ENCODE measurements at regions not wholly inside any gene's neighbourhood (a gene's known extent, or its start where the extent isn't known, plus 50 kb on each side); places are given as distances from the start of the nearest gene placed in this dataset.

GRCh38 chr20:24406251-24406650 lies 63.2 kb upstream of the SYNDIG1 start:
- DNase-seq (ENCODE audit: low spot score) = no peak
- no peak for TF ChIP-seq CTCF (IDR thresholded peaks at IDR 0.05; ENCODE audit: borderline replicate concordance, control extremely low read depth, extremely low read depth, insufficient read depth, missing control alignments)
- in situ Hi-C loops (cut with MboI; ENCODE audit: low sequenced_read_pairs, unreplicated experiment) = no loop called here

GRCh38 chr20:24405810-24406209 lies 63.6 kb upstream of the SYNDIG1 start:
- TF ChIP-seq CTCF (IDR thresholded peaks at IDR 0.05; ENCODE audit: borderline replicate concordance, control extremely low read depth, extremely low read depth, insufficient read depth, missing control alignments) = no peak
- no peak for DNase-seq (ENCODE audit: low spot score)
- in situ Hi-C loops (cut with MboI; ENCODE audit: low sequenced_read_pairs, unreplicated experiment) = no loop called here

- DNase-seq (ENCODE audit: low spot score) = no peak
- in situ Hi-C loops (cut with MboI; ENCODE audit: low sequenced_read_pairs, unreplicated experiment) = no loop called here
- TF ChIP-seq CTCF (IDR thresholded peaks at IDR 0.05; ENCODE audit: borderline replicate concordance, control extremely low read depth, extremely low read depth, insufficient read depth, missing control alignments) = no peak
These were observed 66.0 kb upstream of the SYNDIG1 start for GRCh38 chr20:24403406-24403805.

DNA sequence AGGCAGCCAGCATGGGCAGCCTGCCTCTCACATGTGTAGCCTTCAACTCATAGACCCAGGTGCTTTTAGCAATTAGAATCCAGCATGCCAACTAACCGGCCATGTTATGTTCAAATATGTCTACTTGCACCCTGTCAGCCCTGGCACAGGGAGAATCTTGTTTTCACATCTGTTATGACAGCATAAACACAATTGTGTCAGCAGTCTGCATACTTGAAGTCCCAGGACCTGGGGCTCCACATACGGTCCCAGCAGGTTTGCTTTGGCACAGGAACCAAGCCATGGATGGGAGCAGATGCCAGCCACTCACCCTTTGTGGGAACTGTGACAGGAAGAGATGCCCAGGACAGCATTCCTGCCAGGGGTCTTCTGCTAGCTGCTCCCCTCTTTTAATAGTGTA lies 67.2 kb upstream of the SYNDIG1 start:
- TF ChIP-seq CTCF (IDR thresholded peaks at IDR 0.05; ENCODE audit: borderline replicate concordance, control extremely low read depth, extremely low read depth, insufficient read depth, missing control alignments) = no peak
- no peak for DNase-seq (ENCODE audit: low spot score)
- in situ Hi-C loops (cut with MboI; ENCODE audit: low sequenced_read_pairs, unreplicated experiment) = no loop called here

- in situ Hi-C loops (cut with MboI; ENCODE audit: low sequenced_read_pairs, unreplicated experiment) = no loop called here
- DNase-seq (ENCODE audit: low spot score) = no peak
- no peak for TF ChIP-seq CTCF (IDR thresholded peaks at IDR 0.05; ENCODE audit: borderline replicate concordance, control extremely low read depth, extremely low read depth, insufficient read depth, missing control alignments)
These were observed 74.3 kb upstream of the SYNDIG1 start for GRCh38 chr20:24395151-24395550.

DNA sequence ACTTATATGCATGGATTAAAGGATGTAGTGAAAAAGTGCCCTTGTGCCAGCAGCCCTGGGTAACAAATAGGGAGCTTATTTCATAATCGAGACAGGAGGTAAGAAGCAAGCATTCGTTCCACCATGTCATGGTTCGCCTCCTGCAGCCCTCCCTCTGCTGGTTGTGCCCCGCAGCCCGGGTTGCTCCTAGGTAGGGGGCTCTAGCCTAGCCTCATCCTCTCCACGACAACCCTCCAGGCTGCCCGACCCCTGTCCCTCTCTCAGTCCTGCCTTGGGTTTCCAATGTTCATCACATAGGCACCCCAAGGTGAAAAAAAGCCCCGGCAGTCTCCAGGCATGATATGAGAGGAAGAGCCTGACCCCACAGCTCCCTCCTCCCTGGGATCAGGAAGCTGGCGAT lies 75.5 kb upstream of the SYNDIG1 start:
- in situ Hi-C loops (cut with MboI; ENCODE audit: low sequenced_read_pairs, unreplicated experiment) = no loop called here
- TF ChIP-seq CTCF (IDR thresholded peaks at IDR 0.05; ENCODE audit: borderline replicate concordance, control extremely low read depth, extremely low read depth, insufficient read depth, missing control alignments) = no peak
- DNase-seq (ENCODE audit: low spot score) = no peak

GRCh38 chr20:24392612-24393011 lies 76.8 kb upstream of the SYNDIG1 start:
- DNase-seq (ENCODE audit: low spot score) = no peak
- TF ChIP-seq CTCF (IDR thresholded peaks at IDR 0.05; ENCODE audit: borderline replicate concordance, control extremely low read depth, extremely low read depth, insufficient read depth, missing control alignments) = no peak
- in situ Hi-C loops (cut with MboI; ENCODE audit: low sequenced_read_pairs, unreplicated experiment) = no loop called here

All from GM13976 (cell line).